Effector memory CD8-positive, alpha-beta T cell (primary cell): ENCODE measurements at regions not wholly inside any gene's neighbourhood (a gene's known extent, or its start where the extent isn't known, plus 50 kb on each side); places are given as distances from the start of the nearest gene placed in this dataset.
"Not testable (repeated sequence)": the region's sequence is repeated elsewhere in the genome, so short reads cannot be mapped to it uniquely, and the experiment has no call there.

Experiments
- ATAC-seq: fragments of 150-1000 bp; cut with Tn5 transposase; replicated peaks from 2 replicates; pipeline ENCODE4 v1.10.0; 2021; ENCODE audit warnings: mild to moderate bottlenecking, moderate library complexity
- DNase-seq, 3 experiments: peaks; one replicate each; pipeline ENCODE4 v3.0.0; 2021
- H3K27ac Mint-ChIP-seq, 2 donors: one replicate each; pipeline ENCODE4 v1.8.0; 2022; ENCODE audit warnings: mild to moderate bottlenecking in 2 of 2, mixed read lengths in 2 of 2, moderate library complexity in 2 of 2
- H3K27me3 Mint-ChIP-seq, 2 donors: one replicate each; pipeline ENCODE4 v1.8.0; 2022; ENCODE audit warnings: mixed read lengths in 2 of 2
- H3K36me3 Mint-ChIP-seq: one replicate; pipeline ENCODE4 v1.8.0; 2022; ENCODE audit warnings: mild to moderate bottlenecking, moderate library complexity, mixed read lengths; ENCODE audit not compliant: insufficient read depth
- H3K4me1 Mint-ChIP-seq, 2 donors: one replicate each; pipeline ENCODE4 v1.8.0; 2022; ENCODE audit warnings: low read depth in 2 of 2, mixed read lengths in 2 of 2
- H3K4me3 Mint-ChIP-seq, 2 donors: one replicate each; pipeline ENCODE4 v1.8.0; 2022; ENCODE audit warnings: mild to moderate bottlenecking in 2 of 2, mixed read lengths in 2 of 2, moderate library complexity in 2 of 2
- H3K9me3 Mint-ChIP-seq, 2 donors: one replicate each; pipeline ENCODE4 v1.8.0; 2022; ENCODE audit warnings: mixed read lengths in 2 of 2

GRCh38 chr2:231869704-231870103, 56.5 kb downstream of the NPPC start:
- H3K36me3 Mint-ChIP-seq: peaks cover 4% of the 10 kb centered on the region
- peaks cover 17 to 26% of the 10 kb centered on the region in 2 donors for H3K27me3 Mint-ChIP-seq
- no peaks in the 10 kb centered on the region for H3K4me1 Mint-ChIP-seq
- H3K4me3 Mint-ChIP-seq: no peak overlapping the region
- no peak overlapping the region for H3K27ac Mint-ChIP-seq
- no peak for ATAC-seq
- no peaks in the 10 kb centered on the region for H3K9me3 Mint-ChIP-seq
- DNase-seq: no peak

- H3K4me1 Mint-ChIP-seq, H3K27ac Mint-ChIP-seq, DNase-seq, H3K9me3 Mint-ChIP-seq, ATAC-seq, H3K4me3 Mint-ChIP-seq, H3K36me3 Mint-ChIP-seq: not testable (repeated sequence)
- peaks cover 12 to 22% of the 10 kb centered on the region in 2 donors for H3K27me3 Mint-ChIP-seq
Observed at GRCh38 chr2:231869016-231869415, 57.2 kb downstream of the NPPC start.

GRCh38 chr2:231866450-231866849, 59.7 kb downstream of the NPPC start:
- no peaks in the 10 kb centered on the region for H3K4me1 Mint-ChIP-seq

GRCh38 chr2:231865222-231865621, 61.0 kb downstream of the NPPC start:
- no peaks in the 10 kb centered on the region for H3K4me1 Mint-ChIP-seq
- no peak overlapping the region for H3K27ac Mint-ChIP-seq
- no peak overlapping the region for H3K4me3 Mint-ChIP-seq
- DNase-seq (no peak), ATAC-seq (no peak)
- H3K9me3 Mint-ChIP-seq: no peaks in the 10 kb centered on the region
- H3K27me3 Mint-ChIP-seq: peaks cover 14 to 40% of the 10 kb centered on the region in 2 donors
- no peaks in the 10 kb centered on the region for H3K36me3 Mint-ChIP-seq

More at GRCh38 chr2:231866450-231866849, 59.7 kb downstream of the NPPC start:
- Mint-ChIP-seq H3K9me3 (no peaks in the 10 kb centered on the region), H3K27me3 (peaks cover 14 to 27% of the 10 kb centered on the region in 2 donors), H3K4me3 (no peak overlapping the region), H3K27ac (no peak overlapping the region), H3K36me3 (no peaks in the 10 kb centered on the region)
- DNase-seq: no peak
- ATAC-seq: no peak

GRCh38 chr2:231862071-231862470, 64.1 kb downstream of the NPPC start:
- H3K9me3 Mint-ChIP-seq: no peaks in the 10 kb centered on the region
- peaks cover 14 to 49% of the 10 kb centered on the region in 2 donors for H3K27me3 Mint-ChIP-seq
- no peaks in the 10 kb centered on the region for H3K4me1 Mint-ChIP-seq
- DNase-seq (no peak), ATAC-seq (no peak)
- H3K4me3 Mint-ChIP-seq: no peak overlapping the region
- no peak overlapping the region for H3K27ac Mint-ChIP-seq
- no peaks in the 10 kb centered on the region for H3K36me3 Mint-ChIP-seq

- no peaks in the 10 kb centered on the region for H3K4me1 Mint-ChIP-seq
- H3K27me3 Mint-ChIP-seq: peaks cover 14 to 54% of the 10 kb centered on the region in 2 donors
- ATAC-seq (no peak), DNase-seq (no peak)
- H3K27ac Mint-ChIP-seq: no peak overlapping the region
- H3K4me3 Mint-ChIP-seq: no peak overlapping the region
- H3K9me3 Mint-ChIP-seq: no peaks in the 10 kb centered on the region
- no peaks in the 10 kb centered on the region for H3K36me3 Mint-ChIP-seq
Observed at GRCh38 chr2:231861288-231861931, 64.8 kb downstream of the NPPC start.
